Body of pancreas (tissue), 4 donors: ENCODE measurements at regions not wholly inside any gene's neighbourhood (a gene's known extent, or its start where the extent isn't known, plus 50 kb on each side); places are given as distances from the start of the nearest gene placed in this dataset.

ENCODE experiments used
- CTCF ChIP-seq, 7 experiments: fragments of 450-650 bp in 4 of 7; fragments of 200-600 bp in 3 of 7; sonication (generic) in 3 of 7; IDR thresholded peaks; one replicate each; pipeline ENCODE4 v1.5.1; 2016 to 2019; ENCODE audit warnings: antibody characterized with exemption in 7 of 7
- POLR2A ChIP-seq, 3 donors: fragments of 450-650 bp; IDR thresholded peaks; one replicate each; pipeline ENCODE4 v1.6.1; 2016; ENCODE audit warnings: antibody characterized with exemption in 3 of 3, mild to moderate bottlenecking in 2 of 3

- TF ChIP-seq CTCF (IDR thresholded peaks at IDR 0.05) (no peak), POLR2A (IDR thresholded peaks at IDR 0.05) (no peak)
These were observed 255.5 kb upstream of the SEMA6A start for GRCh38 chr5:116830079-116830478.
